ENCODE measurements at regions not wholly inside any gene's neighbourhood (a gene's known extent, or its start where the extent isn't known, plus 50 kb on each side); places are given as distances from the start of the nearest gene placed in this dataset.

- Mint-ChIP-seq H3K4me1 (no peaks in the 10 kb centered on the region), H3K9me3 (peaks cover 6% of the 10 kb centered on the region), H3K27me3 (no peaks in the 10 kb centered on the region), H3K36me3 (no peaks in the 10 kb centered on the region), H3K4me3 (no peak overlapping the region), H3K27ac (no peak overlapping the region)
- ATAC-seq: no peak
Observed at GRCh38 chr2:220489121-220489520, 861.7 kb downstream of the SLC4A3 start.

GRCh38 chr2:220491670-220492069, 864.2 kb downstream of the SLC4A3 start:
- ATAC-seq: no peak
- H3K4me1 Mint-ChIP-seq: no peaks in the 10 kb centered on the region
- H3K36me3 Mint-ChIP-seq: no peaks in the 10 kb centered on the region
- no peak overlapping the region for H3K27ac Mint-ChIP-seq
- H3K4me3 Mint-ChIP-seq: no peak overlapping the region
- no peaks in the 10 kb centered on the region for H3K27me3 Mint-ChIP-seq
- peaks cover 2% of the 10 kb centered on the region for H3K9me3 Mint-ChIP-seq

- Mint-ChIP-seq H3K4me1 (no peaks in the 10 kb centered on the region), H3K27me3 (no peaks in the 10 kb centered on the region), H3K9me3 (no peaks in the 10 kb centered on the region), H3K27ac (no peak overlapping the region), H3K36me3 (no peaks in the 10 kb centered on the region), H3K4me3 (no peak overlapping the region)
- ATAC-seq: no peak
Observed at GRCh38 chr2:220493871-220494525, 866.6 kb downstream of the SLC4A3 start.

- Mint-ChIP-seq H3K4me1 (no peaks in the 10 kb centered on the region), H3K9me3 (no peaks in the 10 kb centered on the region), H3K4me3 (no peak overlapping the region), H3K27me3 (no peaks in the 10 kb centered on the region), H3K27ac (no peak overlapping the region), H3K36me3 (no peaks in the 10 kb centered on the region)
- ATAC-seq: no peak
Observed at GRCh38 chr2:220496513-220496912, 869.1 kb downstream of the SLC4A3 start.

- H3K27me3 Mint-ChIP-seq: no peaks in the 10 kb centered on the region
- ATAC-seq: no peak
- no peaks in the 10 kb centered on the region for H3K4me1 Mint-ChIP-seq
- no peaks in the 10 kb centered on the region for H3K9me3 Mint-ChIP-seq
- H3K4me3 Mint-ChIP-seq: no peak overlapping the region
- H3K36me3 Mint-ChIP-seq: no peaks in the 10 kb centered on the region
- H3K27ac Mint-ChIP-seq: no peak overlapping the region
Observed at GRCh38 chr2:220499225-220499624, 871.8 kb downstream of the SLC4A3 start.

GRCh38 chr2:220502539-220502938, 875.1 kb downstream of the SLC4A3 start:
- H3K27me3 Mint-ChIP-seq: no peaks in the 10 kb centered on the region
- no peak for ATAC-seq
- no peak overlapping the region for H3K27ac Mint-ChIP-seq
- H3K36me3 Mint-ChIP-seq: no peaks in the 10 kb centered on the region
- H3K9me3 Mint-ChIP-seq: no peaks in the 10 kb centered on the region
- H3K4me1 Mint-ChIP-seq: no peaks in the 10 kb centered on the region
- H3K4me3 Mint-ChIP-seq: no peak overlapping the region

GRCh38 chr2:220503431-220503830, 876.0 kb downstream of the SLC4A3 start:
- H3K27me3 Mint-ChIP-seq: no peaks in the 10 kb centered on the region
- no peak overlapping the region for H3K27ac Mint-ChIP-seq
- H3K9me3 Mint-ChIP-seq: no peaks in the 10 kb centered on the region
- no peak overlapping the region for H3K4me3 Mint-ChIP-seq
- ATAC-seq: no peak
- H3K4me1 Mint-ChIP-seq: no peaks in the 10 kb centered on the region
- H3K36me3 Mint-ChIP-seq: no peaks in the 10 kb centered on the region

- no peak for ATAC-seq
- Mint-ChIP-seq H3K36me3 (no peaks in the 10 kb centered on the region), H3K4me3 (no peak overlapping the region), H3K27me3 (no peaks in the 10 kb centered on the region), H3K27ac (no peak overlapping the region), H3K4me1 (no peaks in the 10 kb centered on the region), H3K9me3 (no peaks in the 10 kb centered on the region)
Observed at GRCh38 chr2:220504938-220505503, 877.6 kb downstream of the SLC4A3 start.

- Mint-ChIP-seq H3K27me3 (no peaks in the 10 kb centered on the region), H3K9me3 (no peaks in the 10 kb centered on the region), H3K4me1 (no peaks in the 10 kb centered on the region), H3K36me3 (no peaks in the 10 kb centered on the region), H3K4me3 (no peak overlapping the region), H3K27ac (no peak overlapping the region)
- no peak for ATAC-seq
Observed at GRCh38 chr2:220506466-220506865, 879.0 kb downstream of the SLC4A3 start.

- ATAC-seq: no peak
- H3K27me3 Mint-ChIP-seq: no peaks in the 10 kb centered on the region
- H3K4me1 Mint-ChIP-seq: no peaks in the 10 kb centered on the region
- H3K9me3 Mint-ChIP-seq: peaks cover 3% of the 10 kb centered on the region
- no peaks in the 10 kb centered on the region for H3K36me3 Mint-ChIP-seq
- H3K27ac Mint-ChIP-seq: no peak overlapping the region
- no peak overlapping the region for H3K4me3 Mint-ChIP-seq
Observed at GRCh38 chr2:220509096-220509757, 881.8 kb downstream of the SLC4A3 start.

GRCh38 chr2:220509966-220510365, 882.5 kb downstream of the SLC4A3 start:
- H3K4me1 Mint-ChIP-seq: no peaks in the 10 kb centered on the region
- H3K36me3 Mint-ChIP-seq: no peaks in the 10 kb centered on the region
- H3K27ac Mint-ChIP-seq: no peak overlapping the region
- ATAC-seq: no peak
- H3K27me3 Mint-ChIP-seq: no peaks in the 10 kb centered on the region
- no peak overlapping the region for H3K4me3 Mint-ChIP-seq
- peaks cover 3% of the 10 kb centered on the region for H3K9me3 Mint-ChIP-seq

- Mint-ChIP-seq H3K27ac (no peak overlapping the region), H3K4me3 (no peak overlapping the region), H3K4me1 (no peaks in the 10 kb centered on the region), H3K27me3 (no peaks in the 10 kb centered on the region), H3K9me3 (peaks cover 3% of the 10 kb centered on the region), H3K36me3 (no peaks in the 10 kb centered on the region)
- ATAC-seq: no peak
Observed at GRCh38 chr2:220510668-220511067, 883.2 kb downstream of the SLC4A3 start.

- Mint-ChIP-seq H3K9me3 (peaks cover 3% of the 10 kb centered on the region), H3K36me3 (no peaks in the 10 kb centered on the region), H3K27ac (no peak overlapping the region), H3K4me1 (no peaks in the 10 kb centered on the region), H3K27me3 (no peaks in the 10 kb centered on the region), H3K4me3 (no peak overlapping the region)
- ATAC-seq: no peak
Observed at GRCh38 chr2:220512419-220512818, 885.0 kb downstream of the SLC4A3 start.

GRCh38 chr2:220513573-220514288, 886.3 kb downstream of the SLC4A3 start:
- ATAC-seq: no peak
- Mint-ChIP-seq H3K9me3 (peaks cover 3% of the 10 kb centered on the region), H3K27ac (no peak overlapping the region), H3K4me3 (no peak overlapping the region), H3K36me3 (no peaks in the 10 kb centered on the region), H3K4me1 (no peaks in the 10 kb centered on the region), H3K27me3 (no peaks in the 10 kb centered on the region)

- no peaks in the 10 kb centered on the region for H3K27me3 Mint-ChIP-seq
- no peaks in the 10 kb centered on the region for H3K4me1 Mint-ChIP-seq
- H3K9me3 Mint-ChIP-seq: no peaks in the 10 kb centered on the region
- no peak for ATAC-seq
- H3K36me3 Mint-ChIP-seq: no peaks in the 10 kb centered on the region
- no peak overlapping the region for H3K4me3 Mint-ChIP-seq
- H3K27ac Mint-ChIP-seq: no peak overlapping the region
Observed at GRCh38 chr2:220521551-220521950, 894.1 kb downstream of the SLC4A3 start.

Measured in stimulated activated memory B cell treated with anti-CD40 and anti-IgM and Interleukin-4, amounts not matched to agents 10 μg/mL and 1 μg/mL and 100 μg/mL, for 72 hours (primary cell).